ENCODE measurements at regions not wholly inside any gene's neighbourhood (a gene's known extent, or its start where the extent isn't known, plus 50 kb on each side); places are given as distances from the start of the nearest gene placed in this dataset.
"Not testable (repeated sequence)": the region's sequence is repeated elsewhere in the genome, so short reads cannot be mapped to it uniquely, and the experiment has no call there.

GRCh38 chr15:69562564-69562963 lies 109.9 kb downstream of the RPLP1 start:
- no peak for TF ChIP-seq CTCF (IDR thresholded peaks at IDR 0.05; ENCODE audit: insufficient read depth, low read depth, low read length)
- H3K4me3 ChIP-seq (ENCODE audit: low read depth, low read length) = no peak overlapping the region
- DNase-seq (ENCODE audit: low read depth) = no peak

- no peak overlapping the region for H3K4me3 ChIP-seq (ENCODE audit: low read depth, low read length)
- no peak for TF ChIP-seq CTCF (IDR thresholded peaks at IDR 0.05; ENCODE audit: insufficient read depth, low read depth, low read length)
Observed at GRCh38 chr15:69565066-69565655, 112.5 kb downstream of the RPLP1 start.

DNA sequence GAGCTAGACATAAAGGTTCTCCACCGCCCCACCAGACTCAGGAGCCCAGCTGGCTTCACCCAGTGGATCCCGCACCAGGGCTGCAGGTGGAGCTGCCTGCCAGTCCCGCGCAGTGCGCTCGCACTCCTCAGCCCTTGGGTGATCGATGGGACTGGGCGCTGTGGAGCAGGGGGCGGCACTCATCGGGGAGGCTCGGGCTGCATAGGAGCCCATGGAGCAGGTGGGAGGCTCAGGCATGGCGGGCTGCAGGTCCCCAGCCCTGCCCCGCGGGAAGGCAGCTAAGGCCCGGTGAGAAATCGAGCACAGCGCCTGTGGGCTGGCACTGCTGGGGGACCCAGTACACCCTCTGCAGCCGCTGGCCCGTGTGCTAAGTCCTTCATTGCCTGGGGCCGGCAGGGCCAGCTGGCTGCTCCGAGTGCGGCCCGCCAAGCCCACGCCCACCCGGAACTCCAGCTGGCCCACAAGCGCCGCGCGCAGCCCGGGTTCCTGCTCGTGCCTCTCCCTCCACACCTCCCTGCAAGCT lies 114.7 kb downstream of the RPLP1 start:
- H3K4me3 ChIP-seq (ENCODE audit: low read depth, low read length); DNase-seq (ENCODE audit: low read depth): not testable (repeated sequence)

More at GRCh38 chr15:69565066-69565655, 112.5 kb downstream of the RPLP1 start:
- no peak for DNase-seq (ENCODE audit: low read depth)

- DNase-seq (ENCODE audit: low read depth) = peak; percentile 9
- TF ChIP-seq CTCF (IDR thresholded peaks at IDR 0.05; ENCODE audit: insufficient read depth, low read depth, low read length) = no peak
Observed at GRCh38 chr15:69568173-69569009, 115.8 kb downstream of the RPLP1 start.

DNA sequence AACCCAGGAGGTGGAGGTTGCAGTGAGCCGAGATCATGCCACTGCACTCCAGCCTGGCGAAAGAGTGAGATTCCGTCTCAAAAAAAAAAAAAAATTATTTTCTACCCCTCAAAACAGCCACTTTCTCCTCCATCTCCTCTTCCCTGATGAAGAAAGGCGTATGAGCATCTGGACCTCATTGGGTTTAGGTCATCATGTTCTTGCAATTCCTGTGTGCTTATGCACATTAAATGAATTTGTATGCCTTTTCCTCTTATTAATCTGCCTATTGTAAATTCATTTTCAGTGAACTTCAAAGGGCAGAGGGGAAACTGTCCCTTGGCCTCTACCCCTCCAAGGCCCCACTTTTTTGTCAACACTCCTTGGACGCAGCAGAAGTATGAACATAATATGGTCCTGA lies 117.8 kb downstream of the RPLP1 start:
- TF ChIP-seq CTCF (IDR thresholded peaks at IDR 0.05; ENCODE audit: insufficient read depth, low read depth, low read length) = no peak
- no peak for DNase-seq (ENCODE audit: low read depth)
- no peak overlapping the region for H3K4me3 ChIP-seq (ENCODE audit: low read depth, low read length)

More at GRCh38 chr15:69568173-69569009, 115.8 kb downstream of the RPLP1 start:
- H3K4me3 ChIP-seq (ENCODE audit: low read depth, low read length) = no peak overlapping the region

GRCh38 chr15:69570997-69571396 lies 118.4 kb downstream of the RPLP1 start:
- no peak for DNase-seq (ENCODE audit: low read depth)
- TF ChIP-seq CTCF (IDR thresholded peaks at IDR 0.05; ENCODE audit: insufficient read depth, low read depth, low read length) = no peak
- no peak overlapping the region for H3K4me3 ChIP-seq (ENCODE audit: low read depth, low read length)

GRCh38 chr15:69573278-69573677 lies 120.7 kb downstream of the RPLP1 start:
- H3K4me3 ChIP-seq (ENCODE audit: low read depth, low read length); DNase-seq (ENCODE audit: low read depth): not testable (repeated sequence)

All from fibroblast of villous mesenchyme (primary cell).